B cell (primary cell): ENCODE measurements at regions not wholly inside any gene's neighbourhood (a gene's known extent, or its start where the extent isn't known, plus 50 kb on each side); places are given as distances from the start of the nearest gene placed in this dataset.

ENCODE experiments used
- CTCF ChIP-seq: fragments of 200-600 bp; IDR thresholded peaks from one replicate; pipeline ENCODE4 v1.8.0; 2022; ENCODE audit warnings: antibody characterized with exemption, mild to moderate bottlenecking
- EZH2 ChIP-seq: IDR thresholded peaks from 2 replicates; pipeline ENCODE4 v1.6.1; 2012; ENCODE audit warnings: borderline replicate concordance, low read depth, mild to moderate bottlenecking, moderate library complexity, low read length; ENCODE audit not compliant: insufficient read depth, poor library complexity, severe bottlenecking

GRCh38 chr3:26535151-26535550 lies 87.4 kb upstream of the LRRC3B start:
- TF ChIP-seq CTCF (no peak), EZH2 (no peak)
